H9 (cell line): ENCODE measurements at regions not wholly inside any gene's neighbourhood (a gene's known extent, or its start where the extent isn't known, plus 50 kb on each side); places are given as distances from the start of the nearest gene placed in this dataset.

Experiments
- DNase-seq: peaks from one replicate; pipeline ENCODE4 v3.0.0-alpha.2; 2017
- H2AFZ ChIP-seq: one replicate; pipeline ENCODE4 v1.6.1; 2013; ENCODE audit warnings: mild to moderate bottlenecking, low read length, control low read depth, moderate library complexity
- H2AK5ac ChIP-seq: 2 replicates; pipeline ENCODE4 v1.6.1; 2013; ENCODE audit warnings: low read length, control low read depth, mixed read lengths; ENCODE audit not compliant: insufficient read length
- H2BK120ac ChIP-seq: one replicate; pipeline ENCODE4 v1.6.1; 2013; ENCODE audit warnings: low read depth, mild to moderate bottlenecking, low read length, control low read depth, inconsistent platforms; ENCODE audit not compliant: poor library complexity, severe bottlenecking
- H2BK12ac ChIP-seq: 2 replicates; pipeline ENCODE4 v1.6.1; 2013; ENCODE audit warnings: low read length, control low read depth, mixed read lengths, low read depth; ENCODE audit not compliant: insufficient read length
- H2BK15ac ChIP-seq: 2 replicates; pipeline ENCODE4 v1.6.1; 2013; ENCODE audit warnings: low read depth, low read length, control low read depth
- H2BK20ac ChIP-seq: one replicate; pipeline ENCODE4 v1.6.1; 2013; ENCODE audit warnings: low read depth, mild to moderate bottlenecking, low read length, control low read depth, inconsistent platforms; ENCODE audit not compliant: poor library complexity, severe bottlenecking
- H2BK5ac ChIP-seq: 2 replicates; pipeline ENCODE4 v1.6.1; 2013; ENCODE audit warnings: low read length, control low read depth, mixed read lengths; ENCODE audit not compliant: insufficient read length
- H3K14ac ChIP-seq: 2 replicates; pipeline ENCODE4 v1.6.1; 2013; ENCODE audit warnings: low read length, control low read depth; ENCODE audit not compliant: insufficient read depth
- H3K18ac ChIP-seq: 2 replicates; pipeline ENCODE4 v1.6.1; 2013; ENCODE audit warnings: low read depth, mild to moderate bottlenecking, mixed read lengths, low read length, control low read depth; ENCODE audit not compliant: insufficient read length
- H3K23ac ChIP-seq: 2 replicates; pipeline ENCODE4 v1.6.1; 2013; ENCODE audit warnings: low read length, control low read depth, mixed read lengths, low read depth; ENCODE audit not compliant: insufficient read length
- H3K23me2 ChIP-seq: 2 replicates; pipeline ENCODE4 v1.6.1; 2013; ENCODE audit warnings: low read depth, mild to moderate bottlenecking, mixed read lengths, low read length, control low read depth; ENCODE audit not compliant: insufficient read length, poor library complexity, severe bottlenecking
- H3K27ac ChIP-seq: 2 replicates; pipeline ENCODE4 v1.5.1; 2013; ENCODE audit warnings: low read length, control low read depth, mixed read lengths, low read depth; ENCODE audit not compliant: insufficient read length
- H3K27me3 ChIP-seq: 2 replicates; pipeline ENCODE4 v1.6.1; 2013; ENCODE audit warnings: low read length, control low read depth, inconsistent platforms; ENCODE audit not compliant: insufficient read depth
- H3K4ac ChIP-seq: 2 replicates; pipeline ENCODE4 v1.6.1; 2013; ENCODE audit warnings: low read depth, mild to moderate bottlenecking, control low read depth, inconsistent platforms, low read length, moderate library complexity
- H3K4me1 ChIP-seq: 2 replicates; pipeline ENCODE4 v1.6.1; 2013; ENCODE audit warnings: low read length, control low read depth, inconsistent platforms; ENCODE audit not compliant: insufficient read depth
- H3K4me2 ChIP-seq: 2 replicates; pipeline ENCODE4 v1.6.1; 2013; ENCODE audit warnings: low read length, control low read depth, mixed read lengths; ENCODE audit not compliant: insufficient read length, insufficient read depth
- H3K56ac ChIP-seq: 2 replicates; pipeline ENCODE4 v1.6.1; 2013; ENCODE audit warnings: low read depth, mild to moderate bottlenecking, mixed read lengths, low read length, control low read depth; ENCODE audit not compliant: insufficient read length
- H3K79me1 ChIP-seq: 2 replicates; pipeline ENCODE4 v1.6.1; 2013; ENCODE audit warnings: low read depth, mild to moderate bottlenecking, moderate library complexity, low read length, control low read depth, inconsistent platforms; ENCODE audit not compliant: insufficient read depth, poor library complexity, severe bottlenecking
- H3K79me2 ChIP-seq: 2 replicates; pipeline ENCODE4 v1.6.1; 2013; ENCODE audit warnings: low read length, control low read depth, inconsistent platforms; ENCODE audit not compliant: insufficient read depth
- H3K9ac ChIP-seq: 2 replicates; pipeline ENCODE4 v1.6.1; 2013; ENCODE audit warnings: low read length, control low read depth, mixed read lengths; ENCODE audit not compliant: insufficient read length; ENCODE audit errors: extremely low read depth
- H3K9me3 ChIP-seq: one replicate; pipeline ENCODE4 v1.6.1; 2013; ENCODE audit warnings: low read depth, low read length, inconsistent platforms; ENCODE audit not compliant: control insufficient read depth
- H3T11ph ChIP-seq: one replicate; pipeline ENCODE4 v1.6.1; 2013; ENCODE audit warnings: mild to moderate bottlenecking, low read length, control low read depth, inconsistent platforms
- H4K20me1 ChIP-seq: one replicate; pipeline ENCODE4 v1.6.1; 2013; ENCODE audit not compliant: control insufficient read depth, insufficient read length, insufficient read depth
- H4K5ac ChIP-seq: 2 replicates; pipeline ENCODE4 v1.6.1; 2013; ENCODE audit warnings: low read depth, mild to moderate bottlenecking, mixed read lengths, low read length, control low read depth; ENCODE audit not compliant: insufficient read length
- H4K8ac ChIP-seq: replicated peaks from 2 replicates; pipeline ENCODE4 v1.6.1; 2013; ENCODE audit warnings: low read length, control low read depth, mixed read lengths, low read depth; ENCODE audit not compliant: insufficient read length
- H4K91ac ChIP-seq: 2 replicates; pipeline ENCODE4 v1.6.1; 2013; ENCODE audit warnings: low read depth, mild to moderate bottlenecking, moderate library complexity, mixed read lengths, low read length, control low read depth; ENCODE audit not compliant: insufficient read length
- H3K27ac Mint-ChIP-seq, 3 experiments: 2 replicates in 2 of 3; 3 replicates in 1 of 3; pipeline ENCODE4 v1.8.0; 2020 to 2021; ENCODE audit warnings: mixed read lengths in 3 of 3, mild to moderate bottlenecking in 1 of 3, moderate library complexity in 1 of 3
- H3K27me3 Mint-ChIP-seq: 2 replicates; pipeline ENCODE4 v1.8.0; 2021; ENCODE audit warnings: low read depth, mild to moderate bottlenecking, moderate library complexity, mixed read lengths
- H3K36me3 Mint-ChIP-seq, 3 experiments: 2 replicates in 2 of 3; 3 replicates in 1 of 3; pipeline ENCODE4 v1.8.0; 2020 to 2021; ENCODE audit warnings: low read depth in 3 of 3, mixed read lengths in 3 of 3; ENCODE audit not compliant: insufficient read depth in 1 of 3
- H3K4me1 Mint-ChIP-seq, 2 experiments: 2 replicates each; pipeline ENCODE4 v1.8.0; 2020; ENCODE audit warnings: mixed read lengths in 2 of 2
- H3K4me3 Mint-ChIP-seq, 2 experiments: 2 replicates in 1 of 2; 3 replicates in 1 of 2; pipeline ENCODE4 v1.8.0; 2020 to 2021; ENCODE audit warnings: mild to moderate bottlenecking in 2 of 2, mixed read lengths in 2 of 2, moderate library complexity in 1 of 2
- H3K9me3 Mint-ChIP-seq, 2 experiments: 2 replicates in 1 of 2; 3 replicates in 1 of 2; pipeline ENCODE4 v1.8.0; 2020; ENCODE audit warnings: mild to moderate bottlenecking in 2 of 2, mixed read lengths in 2 of 2, moderate library complexity in 1 of 2
- WGBS: extraction: QIAGEN DNeasy Blood & Tissue Kit; methylation state at CpG from one replicate; pipeline ENCODE4 v1.1.7; 2013; ENCODE audit warnings: missing lambda C conversion rate, low lambda C conversion rate, mixed read lengths; ENCODE audit not compliant: insufficient read length; ENCODE audit errors: extremely low coverage; 5-methylcytosine and 5-hydroxymethylcytosine counted together
- TF ChIP-seq, protein P1 (sequence below): fragments of 200-600 bp; sonication (generic); conservative IDR thresholded peaks from 3 replicates; pipeline ENCODE4 v1.8.0; 2021; ENCODE audit warnings: antibody characterized with exemption, mild to moderate bottlenecking

DNA sequence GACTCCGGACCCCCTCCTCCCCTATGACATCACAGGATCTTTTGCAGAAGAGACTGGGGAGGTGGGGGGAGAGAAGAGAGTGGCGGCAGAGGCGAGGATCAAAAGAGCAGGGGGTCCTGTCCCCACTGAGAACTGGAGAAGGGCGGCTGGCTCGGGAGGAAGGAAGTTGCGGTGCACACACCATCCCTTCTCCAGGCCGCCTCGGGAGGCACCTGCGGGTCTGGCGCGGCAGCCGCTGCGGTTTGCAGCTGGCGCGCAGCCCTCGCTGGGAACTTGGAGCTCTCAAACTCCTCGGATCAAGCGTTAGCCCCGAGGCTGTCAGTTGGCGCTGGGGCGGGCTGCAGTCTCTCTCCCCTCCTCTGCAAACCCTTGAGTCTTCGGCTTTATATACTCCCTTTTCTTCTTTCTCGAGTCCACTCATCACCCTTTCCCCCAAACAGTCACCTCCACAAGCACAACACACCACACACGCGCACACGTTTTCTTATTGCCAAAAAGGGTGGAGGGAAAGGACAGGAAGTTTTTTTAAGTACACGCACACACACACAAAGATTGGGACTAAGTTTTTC is 180.7 kb downstream of the TBXT start:
- Histone ChIP-seq H3K18ac (no peak overlapping the region), H4K20me1 (no peaks in the 10 kb centered on the region), H3K14ac (no peak overlapping the region), H2AK5ac (no peak overlapping the region), H2BK5ac (no peak overlapping the region), H3K4ac (no peak overlapping the region), H4K5ac (no peak overlapping the region), H4K91ac (no peak overlapping the region), H3K4me2 (peak overlapping the region; percentile 48), H3K4me1 (no peaks in the 10 kb centered on the region), H3K9ac (no peak overlapping the region), H2AFZ (no peak overlapping the region), H3K27ac (no peak overlapping the region), H3K27me3 (peaks cover 68% of the 10 kb centered on the region), H2BK20ac (no peak overlapping the region), H3K79me1 (no peaks in the 10 kb centered on the region), H3K9me3 (no peaks in the 10 kb centered on the region), H3K56ac (no peak overlapping the region), H3T11ph (no peak overlapping the region), H2BK15ac (no peak overlapping the region), H3K79me2 (no peaks in the 10 kb centered on the region), H3K23me2 (peaks cover 22% of the 10 kb centered on the region), H3K23ac (no peak overlapping the region), H2BK12ac (no peak overlapping the region), H2BK120ac (no peak overlapping the region), H4K8ac (no peak overlapping the region)
- peaks cover 95% of the 10 kb centered on the region for H3K27me3 Mint-ChIP-seq
- peaks cover 0 to 2% (median 0%) of the 10 kb centered on the region in 3 experiments; a peak in 2 of 7 replicates for H3K36me3 Mint-ChIP-seq
- peak overlapping the region; percentile 62 to 81 for H3K4me3 Mint-ChIP-seq
- WGBS: no CpG with 5 or more reads among the region's 27 CpGs
- no peak for DNase-seq
- peaks cover 20 to 29% of the 10 kb centered on the region in 2 experiments for H3K4me1 Mint-ChIP-seq
- H3K9me3 Mint-ChIP-seq: peaks cover 0 to 5% of the 10 kb centered on the region in 2 experiments; a peak in 4 of 5 replicates
- TF ChIP-seq, protein P1, sequence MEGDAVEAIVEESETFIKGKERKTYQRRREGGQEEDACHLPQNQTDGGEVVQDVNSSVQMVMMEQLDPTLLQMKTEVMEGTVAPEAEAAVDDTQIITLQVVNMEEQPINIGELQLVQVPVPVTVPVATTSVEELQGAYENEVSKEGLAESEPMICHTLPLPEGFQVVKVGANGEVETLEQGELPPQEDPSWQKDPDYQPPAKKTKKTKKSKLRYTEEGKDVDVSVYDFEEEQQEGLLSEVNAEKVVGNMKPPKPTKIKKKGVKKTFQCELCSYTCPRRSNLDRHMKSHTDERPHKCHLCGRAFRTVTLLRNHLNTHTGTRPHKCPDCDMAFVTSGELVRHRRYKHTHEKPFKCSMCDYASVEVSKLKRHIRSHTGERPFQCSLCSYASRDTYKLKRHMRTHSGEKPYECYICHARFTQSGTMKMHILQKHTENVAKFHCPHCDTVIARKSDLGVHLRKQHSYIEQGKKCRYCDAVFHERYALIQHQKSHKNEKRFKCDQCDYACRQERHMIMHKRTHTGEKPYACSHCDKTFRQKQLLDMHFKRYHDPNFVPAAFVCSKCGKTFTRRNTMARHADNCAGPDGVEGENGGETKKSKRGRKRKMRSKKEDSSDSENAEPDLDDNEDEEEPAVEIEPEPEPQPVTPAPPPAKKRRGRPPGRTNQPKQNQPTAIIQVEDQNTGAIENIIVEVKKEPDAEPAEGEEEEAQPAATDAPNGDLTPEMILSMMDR: no peak
- H3K27ac Mint-ChIP-seq: no peak overlapping the region
